PFSK-1 (cell line): ENCODE measurements at regions not wholly inside any gene's neighbourhood (a gene's known extent, or its start where the extent isn't known, plus 50 kb on each side); places are given as distances from the start of the nearest gene placed in this dataset.

Experiments used
- FOXP2 ChIP-seq: optimal IDR thresholded peaks from 2 replicates; pipeline ENCODE3; 2011; ENCODE audit warnings: borderline replicate concordance, control low read depth, inconsistent platforms; ENCODE audit not compliant: insufficient read depth; ENCODE audit errors: extremely low read length, extremely low read depth
- POLR2AphosphoS5 ChIP-seq: IDR thresholded peaks from 2 replicates; pipeline ENCODE4 v1.6.1; 2012; ENCODE audit warnings: low read depth, mild to moderate bottlenecking, control low read depth, low read length, moderate library complexity
- REST ChIP-seq, 2 experiments: IDR thresholded peaks; 2 replicates each; pipeline versions ENCODE4 v1.6.1 to v1.8.0; 2011 to 2012; ENCODE audit warnings: low read depth in 2 of 2, low read length in 2 of 2, control low read depth in 1 of 2, inconsistent platforms in 1 of 2, mild to moderate bottlenecking in 1 of 2, moderate library complexity in 1 of 2; ENCODE audit not compliant: insufficient read depth in 1 of 2
- SIN3A ChIP-seq: IDR thresholded peaks from 2 replicates; pipeline ENCODE4 v1.6.1; 2012; ENCODE audit warnings: mild to moderate bottlenecking, low read length, moderate library complexity, borderline replicate concordance; ENCODE audit not compliant: insufficient read depth
- TAF1 ChIP-seq: IDR thresholded peaks from 2 replicates; pipeline ENCODE4 v1.6.1; 2012; ENCODE audit warnings: low read length, control low read depth, borderline replicate concordance; ENCODE audit not compliant: insufficient read depth

- TF ChIP-seq FOXP2 = no peak
- TF ChIP-seq SIN3A = no peak
- TF ChIP-seq POLR2AphosphoS5 = no peak
- no peak for TF ChIP-seq REST (IDR thresholded peaks at IDR 0.05; ENCODE audit: insufficient read depth in 1 of 2, low read depth in 2 of 2, low read length in 2 of 2)
- no peak for TF ChIP-seq TAF1
Measured at GRCh38 chr1:81729239-81729638, 71.5 kb upstream of the ADGRL2 start.

- TF ChIP-seq SIN3A (no peak), TAF1 (no peak), FOXP2 (no peak), POLR2AphosphoS5 (no peak), REST (IDR thresholded peaks at IDR 0.05; ENCODE audit: insufficient read depth in 1 of 2, low read depth in 2 of 2, low read length in 2 of 2) (no peak)
Measured at GRCh38 chr1:81725823-81726222, 74.9 kb upstream of the ADGRL2 start.

DNA sequence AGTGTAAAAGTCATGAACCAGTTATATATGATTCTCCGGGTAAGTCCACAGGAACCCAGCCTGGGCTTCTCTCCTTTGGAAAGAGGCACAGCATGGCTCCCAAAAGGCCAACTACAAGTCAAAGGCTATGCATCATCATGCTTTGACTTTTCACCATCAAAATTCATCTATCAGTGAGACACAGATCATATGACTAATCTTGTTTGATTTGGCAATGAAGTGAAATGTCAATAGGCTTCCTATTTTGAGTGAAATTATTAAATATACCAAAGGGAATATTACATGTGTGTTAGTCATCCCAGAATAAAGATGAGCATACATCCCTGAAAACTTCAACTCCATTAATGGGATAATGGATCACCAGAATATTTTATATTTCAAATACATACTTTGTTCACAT, 83.5 kb upstream of the ADGRL2 start:
- TF ChIP-seq TAF1 = no peak
- no peak for TF ChIP-seq FOXP2
- TF ChIP-seq SIN3A = no peak
- no peak for TF ChIP-seq REST (IDR thresholded peaks at IDR 0.05; ENCODE audit: insufficient read depth in 1 of 2, low read depth in 2 of 2, low read length in 2 of 2)
- no peak for TF ChIP-seq POLR2AphosphoS5

GRCh38 chr1:81715391-81715790, 85.3 kb upstream of the ADGRL2 start:
- no peak for TF ChIP-seq TAF1
- no peak for TF ChIP-seq REST (IDR thresholded peaks at IDR 0.05; ENCODE audit: insufficient read depth in 1 of 2, low read depth in 2 of 2, low read length in 2 of 2)
- no peak for TF ChIP-seq SIN3A
- no peak for TF ChIP-seq FOXP2
- TF ChIP-seq POLR2AphosphoS5 = no peak

DNA sequence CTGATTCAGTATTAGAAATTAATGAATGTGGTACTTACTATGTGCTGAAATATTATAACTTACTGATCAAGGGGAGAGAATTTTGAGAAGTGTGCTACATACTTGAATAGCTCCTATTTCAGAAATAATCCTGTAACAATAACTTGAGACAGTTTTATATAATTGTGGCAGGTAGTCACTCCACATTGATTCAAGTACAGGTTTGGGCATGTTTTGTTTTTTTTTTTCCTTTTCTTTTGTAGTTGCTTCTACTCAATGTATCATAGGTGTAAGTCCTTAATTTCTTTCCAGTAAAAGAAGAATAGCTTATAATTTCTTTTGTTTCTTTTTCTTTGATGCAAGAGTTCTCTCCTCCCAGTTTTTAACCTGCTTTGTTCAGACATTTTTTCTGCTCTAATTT, 86.1 kb upstream of the ADGRL2 start:
- TF ChIP-seq POLR2AphosphoS5 = no peak
- TF ChIP-seq REST (IDR thresholded peaks at IDR 0.05; ENCODE audit: insufficient read depth in 1 of 2, low read depth in 2 of 2, low read length in 2 of 2) = no peak
- no peak for TF ChIP-seq TAF1
- no peak for TF ChIP-seq FOXP2
- no peak for TF ChIP-seq SIN3A
